Retinal pigment epithelial cell (primary cell): ENCODE measurements at regions not wholly inside any gene's neighbourhood (a gene's known extent, or its start where the extent isn't known, plus 50 kb on each side); places are given as distances from the start of the nearest gene placed in this dataset.

Experiments used
- DNase-seq: peaks from one replicate; pipeline ENCODE4 v3.0.0-alpha.2; 2010; ENCODE audit warnings: low read depth
- H3K4me3 ChIP-seq: 2 replicates; pipeline ENCODE4 v1.5.1; 2011; ENCODE audit warnings: mild to moderate bottlenecking, low read length, control low read depth, moderate library complexity
- CTCF ChIP-seq: conservative IDR thresholded peaks from 2 replicates; pipeline ENCODE4 v1.5.1; 2011; ENCODE audit warnings: low read depth, low read length, control low read depth, inconsistent platforms

DNA sequence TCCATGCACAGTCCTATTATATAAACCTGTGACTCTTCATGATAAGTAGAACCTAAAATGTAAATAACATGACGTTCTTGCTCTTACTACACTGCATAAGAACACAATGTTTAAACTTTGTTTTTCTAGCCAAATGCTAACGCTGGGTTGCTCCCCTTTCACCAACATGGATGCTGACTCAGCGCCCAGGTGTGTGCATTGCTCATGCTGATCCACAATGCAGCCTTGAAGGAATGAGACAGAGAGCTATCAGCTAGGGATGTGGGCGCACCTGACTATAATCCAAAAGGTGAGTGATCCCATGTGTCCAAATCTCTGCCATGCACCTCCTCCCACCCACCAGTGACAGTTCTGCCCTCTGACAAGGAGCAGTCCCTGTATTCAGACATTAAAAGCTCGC lies 235.0 kb downstream of the IRS1 start:
- no peak for DNase-seq
- TF ChIP-seq CTCF = no peak
- no peak overlapping the region for H3K4me3 ChIP-seq

DNA sequence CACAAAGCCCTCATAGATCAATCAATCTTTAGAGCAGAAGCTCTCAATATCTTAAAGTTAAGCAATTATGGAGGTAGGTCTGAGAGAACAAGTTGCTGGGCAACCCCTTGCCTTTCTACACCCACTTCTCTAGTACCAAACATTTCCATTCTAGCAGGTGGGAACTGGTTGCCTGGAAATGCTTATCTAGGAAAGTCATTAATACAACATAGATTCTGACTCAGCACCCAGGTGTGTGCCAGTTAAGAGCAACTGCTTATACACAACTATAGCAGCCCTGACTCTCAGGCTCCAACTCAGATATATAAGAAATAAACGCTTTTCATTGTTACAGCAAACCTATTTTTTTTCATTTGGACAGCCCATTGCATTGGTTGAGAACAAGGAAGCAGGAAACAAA lies 237.7 kb downstream of the IRS1 start:
- H3K4me3 ChIP-seq = no peak overlapping the region
- TF ChIP-seq CTCF = no peak
- no peak for DNase-seq

GRCh38 chr2:226560325-226560724 lies 239.3 kb downstream of the IRS1 start:
- no peak for DNase-seq

DNA sequence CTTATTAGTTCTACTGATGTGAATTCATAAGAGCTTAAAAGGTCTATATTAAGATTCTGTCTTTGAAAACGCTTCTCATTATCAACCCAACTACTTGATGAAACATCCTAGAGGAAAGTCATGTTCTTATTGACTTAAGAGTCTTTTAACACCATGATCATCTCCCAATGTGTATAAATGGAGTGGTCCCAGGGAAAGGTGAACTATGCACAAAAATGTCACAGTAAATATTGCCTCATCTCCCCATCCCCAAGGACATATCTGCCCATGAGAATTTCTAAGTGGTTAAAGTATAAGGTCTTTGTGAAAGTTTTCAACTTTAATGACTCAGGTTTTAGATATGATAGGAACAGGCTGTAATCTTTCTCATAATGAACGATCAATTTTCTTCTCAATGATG lies 240.1 kb downstream of the IRS1 start:
- no peak for DNase-seq
- TF ChIP-seq CTCF = no peak
- H3K4me3 ChIP-seq = no peak overlapping the region

More at GRCh38 chr2:226560325-226560724, 239.3 kb downstream of the IRS1 start:
- H3K4me3 ChIP-seq = no peak overlapping the region
- TF ChIP-seq CTCF = no peak

GRCh38 chr2:226558418-226558817 lies 241.2 kb downstream of the IRS1 start:
- TF ChIP-seq CTCF = no peak
- DNase-seq = no peak
- H3K4me3 ChIP-seq = no peak overlapping the region

GRCh38 chr2:226556050-226556449 lies 243.6 kb downstream of the IRS1 start:
- no peak for TF ChIP-seq CTCF
- no peak for DNase-seq
- H3K4me3 ChIP-seq = no peak overlapping the region

GRCh38 chr2:226554701-226555100 lies 244.9 kb downstream of the IRS1 start:
- no peak overlapping the region for H3K4me3 ChIP-seq
- no peak for TF ChIP-seq CTCF
- DNase-seq = no peak
